ENCODE measurements at regions not wholly inside any gene's neighbourhood (a gene's known extent, or its start where the extent isn't known, plus 50 kb on each side); places are given as distances from the start of the nearest gene placed in this dataset.

DNA sequence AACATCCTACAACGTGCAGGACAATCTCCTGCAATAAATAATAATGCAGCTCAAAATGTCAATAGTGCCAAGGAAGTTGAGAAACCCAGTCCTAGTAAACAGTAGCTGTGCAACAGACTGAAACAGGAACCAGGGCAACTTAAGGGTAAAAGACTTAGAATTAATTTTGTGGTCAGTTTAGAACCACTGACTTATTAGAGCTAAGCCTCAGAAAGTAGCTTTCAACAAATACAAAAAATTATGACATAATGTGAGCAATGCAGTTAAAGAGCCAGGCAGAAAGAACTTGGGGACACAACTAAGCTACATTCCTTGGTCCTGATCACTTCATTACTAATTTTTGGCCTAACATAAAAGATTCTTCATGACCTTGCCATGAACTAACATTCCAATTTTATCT lies 195.4 kb downstream of the MACC1 start:
- Histone ChIP-seq H3K9me3 (ENCODE audit: severe bottlenecking) (no peaks in the 10 kb centered on the region), H3K27ac (ENCODE audit: poor library complexity, severe bottlenecking) (no peak overlapping the region)

GRCh38 chr7:20021066-20021465 lies 196.1 kb downstream of the MACC1 start:
- TF ChIP-seq, protein P1, sequence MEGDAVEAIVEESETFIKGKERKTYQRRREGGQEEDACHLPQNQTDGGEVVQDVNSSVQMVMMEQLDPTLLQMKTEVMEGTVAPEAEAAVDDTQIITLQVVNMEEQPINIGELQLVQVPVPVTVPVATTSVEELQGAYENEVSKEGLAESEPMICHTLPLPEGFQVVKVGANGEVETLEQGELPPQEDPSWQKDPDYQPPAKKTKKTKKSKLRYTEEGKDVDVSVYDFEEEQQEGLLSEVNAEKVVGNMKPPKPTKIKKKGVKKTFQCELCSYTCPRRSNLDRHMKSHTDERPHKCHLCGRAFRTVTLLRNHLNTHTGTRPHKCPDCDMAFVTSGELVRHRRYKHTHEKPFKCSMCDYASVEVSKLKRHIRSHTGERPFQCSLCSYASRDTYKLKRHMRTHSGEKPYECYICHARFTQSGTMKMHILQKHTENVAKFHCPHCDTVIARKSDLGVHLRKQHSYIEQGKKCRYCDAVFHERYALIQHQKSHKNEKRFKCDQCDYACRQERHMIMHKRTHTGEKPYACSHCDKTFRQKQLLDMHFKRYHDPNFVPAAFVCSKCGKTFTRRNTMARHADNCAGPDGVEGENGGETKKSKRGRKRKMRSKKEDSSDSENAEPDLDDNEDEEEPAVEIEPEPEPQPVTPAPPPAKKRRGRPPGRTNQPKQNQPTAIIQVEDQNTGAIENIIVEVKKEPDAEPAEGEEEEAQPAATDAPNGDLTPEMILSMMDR (IDR thresholded peaks at IDR 0.05; ENCODE audit: poor library complexity, severe bottlenecking), result no peak
- no peak for ATAC-seq (ENCODE audit: low read depth)

More for the DNA sequence above, 195.4 kb downstream of the MACC1 start:
- Histone ChIP-seq H3K4me3 (ENCODE audit: severe bottlenecking) (no peak overlapping the region), H3K36me3 (ENCODE audit: low read depth) (no peaks in the 10 kb centered on the region), H3K4me1 (ENCODE audit: insufficient read depth, poor library complexity, severe bottlenecking) (no peaks in the 10 kb centered on the region), H3K27me3 (ENCODE audit: insufficient read depth, poor library complexity, severe bottlenecking) (no peaks in the 10 kb centered on the region)
- no peak for DNase-seq (ENCODE audit: low spot score)
- TF ChIP-seq, protein P1 (IDR thresholded peaks at IDR 0.05; ENCODE audit: poor library complexity, severe bottlenecking), result no peak
- ATAC-seq (ENCODE audit: low read depth), result no peak

GRCh38 chr7:20019757-20020432 lies 197.3 kb downstream of the MACC1 start:
- no peaks in the 10 kb centered on the region for H3K9me3 ChIP-seq (ENCODE audit: severe bottlenecking)
- H3K4me1 ChIP-seq (ENCODE audit: insufficient read depth, poor library complexity, severe bottlenecking), result no peaks in the 10 kb centered on the region
- H3K4me3 ChIP-seq (ENCODE audit: severe bottlenecking), result no peak overlapping the region
- no peaks in the 10 kb centered on the region for H3K27me3 ChIP-seq (ENCODE audit: insufficient read depth, poor library complexity, severe bottlenecking)
- DNase-seq (ENCODE audit: low spot score) (no peak), ATAC-seq (ENCODE audit: low read depth) (no peak)
- no peaks in the 10 kb centered on the region for H3K36me3 ChIP-seq (ENCODE audit: low read depth)
- TF ChIP-seq, protein P1 (IDR thresholded peaks at IDR 0.05; ENCODE audit: poor library complexity, severe bottlenecking), result no peak
- H3K27ac ChIP-seq (ENCODE audit: poor library complexity, severe bottlenecking), result no peak overlapping the region

More at GRCh38 chr7:20021066-20021465, 196.1 kb downstream of the MACC1 start:
- no peak for DNase-seq (ENCODE audit: low spot score)
- Histone ChIP-seq H3K4me3 (ENCODE audit: severe bottlenecking) (no peak overlapping the region), H3K9me3 (ENCODE audit: severe bottlenecking) (no peaks in the 10 kb centered on the region), H3K4me1 (ENCODE audit: insufficient read depth, poor library complexity, severe bottlenecking) (no peaks in the 10 kb centered on the region), H3K27me3 (ENCODE audit: insufficient read depth, poor library complexity, severe bottlenecking) (no peaks in the 10 kb centered on the region), H3K36me3 (ENCODE audit: low read depth) (no peaks in the 10 kb centered on the region), H3K27ac (ENCODE audit: poor library complexity, severe bottlenecking) (no peak overlapping the region)

- Histone ChIP-seq H3K27me3 (ENCODE audit: insufficient read depth, poor library complexity, severe bottlenecking) (no peaks in the 10 kb centered on the region), H3K27ac (ENCODE audit: poor library complexity, severe bottlenecking) (no peak overlapping the region), H3K4me1 (ENCODE audit: insufficient read depth, poor library complexity, severe bottlenecking) (no peaks in the 10 kb centered on the region), H3K4me3 (ENCODE audit: severe bottlenecking) (no peak overlapping the region), H3K9me3 (ENCODE audit: severe bottlenecking) (no peaks in the 10 kb centered on the region), H3K36me3 (ENCODE audit: low read depth) (no peaks in the 10 kb centered on the region)
- TF ChIP-seq, protein P1 (IDR thresholded peaks at IDR 0.05; ENCODE audit: poor library complexity, severe bottlenecking), result no peak
- DNase-seq (ENCODE audit: low spot score), result no peak
- ATAC-seq (ENCODE audit: low read depth), result no peak
These were observed 200.5 kb downstream of the MACC1 start for GRCh38 chr7:20016669-20017068.

DNA sequence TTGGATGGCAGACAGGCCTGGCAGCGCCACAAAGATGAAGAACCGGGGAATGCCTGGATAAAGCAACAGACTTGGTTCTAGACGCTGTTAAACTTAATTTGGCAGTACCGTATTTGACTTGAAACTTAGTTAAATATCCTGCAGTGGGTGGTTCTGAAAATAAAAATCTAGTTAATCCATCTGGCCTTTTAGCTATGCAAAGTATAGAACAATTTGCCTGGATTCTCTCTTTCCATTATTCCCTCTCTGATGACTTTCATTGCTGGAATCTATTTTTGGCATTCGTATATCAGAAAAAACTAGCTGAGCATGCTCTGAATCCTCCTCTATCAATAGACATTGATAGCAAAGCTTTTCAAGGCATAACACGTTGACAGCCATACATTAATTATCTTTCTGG lies 203.6 kb downstream of the MACC1 start:
- TF ChIP-seq, protein P1 (IDR thresholded peaks at IDR 0.05; ENCODE audit: poor library complexity, severe bottlenecking), result no peak
- Histone ChIP-seq H3K36me3 (ENCODE audit: low read depth) (no peaks in the 10 kb centered on the region), H3K9me3 (ENCODE audit: severe bottlenecking) (no peaks in the 10 kb centered on the region), H3K27me3 (ENCODE audit: insufficient read depth, poor library complexity, severe bottlenecking) (no peaks in the 10 kb centered on the region), H3K4me3 (ENCODE audit: severe bottlenecking) (no peak overlapping the region), H3K27ac (ENCODE audit: poor library complexity, severe bottlenecking) (no peak overlapping the region), H3K4me1 (ENCODE audit: insufficient read depth, poor library complexity, severe bottlenecking) (no peaks in the 10 kb centered on the region)
- ATAC-seq (ENCODE audit: low read depth), result no peak
- DNase-seq (ENCODE audit: low spot score), result no peak

Data from RWPE2 (cell line).